Nephron progenitor cell (in vitro differentiated cells): ENCODE measurements at regions not wholly inside any gene's neighbourhood (a gene's known extent, or its start where the extent isn't known, plus 50 kb on each side); places are given as distances from the start of the nearest gene placed in this dataset.

Experiments
- DNase-seq: peaks from one replicate; pipeline ENCODE4 v3.0.0; 2021
- H3K27ac Mint-ChIP-seq: 2 replicates; pipeline ENCODE4 v1.8.0; 2021; ENCODE audit warnings: mild to moderate bottlenecking, moderate library complexity, mixed read lengths
- H3K27me3 Mint-ChIP-seq: 2 replicates; pipeline ENCODE4 v1.8.0; 2021; ENCODE audit warnings: mild to moderate bottlenecking, low read depth, mixed read lengths; ENCODE audit not compliant: poor library complexity
- H3K36me3 Mint-ChIP-seq: 2 replicates; pipeline ENCODE4 v1.8.0; 2021; ENCODE audit warnings: low read depth, mixed read lengths
- H3K4me1 Mint-ChIP-seq: 2 replicates; pipeline ENCODE4 v1.8.0; 2021; ENCODE audit warnings: mixed read lengths
- H3K4me3 Mint-ChIP-seq: 2 replicates; pipeline ENCODE4 v1.8.0; 2021; ENCODE audit warnings: mild to moderate bottlenecking, moderate library complexity, mixed read lengths
- H3K9me3 Mint-ChIP-seq: 2 replicates; pipeline ENCODE4 v1.8.0; 2021; ENCODE audit warnings: mild to moderate bottlenecking, moderate library complexity, mixed read lengths
- CTCF ChIP-seq: fragments of 200-600 bp; sonication (generic); IDR thresholded peaks from 2 replicates; pipeline ENCODE4 v1.5.0; 2021; ENCODE audit warnings: antibody characterized with exemption

DNA sequence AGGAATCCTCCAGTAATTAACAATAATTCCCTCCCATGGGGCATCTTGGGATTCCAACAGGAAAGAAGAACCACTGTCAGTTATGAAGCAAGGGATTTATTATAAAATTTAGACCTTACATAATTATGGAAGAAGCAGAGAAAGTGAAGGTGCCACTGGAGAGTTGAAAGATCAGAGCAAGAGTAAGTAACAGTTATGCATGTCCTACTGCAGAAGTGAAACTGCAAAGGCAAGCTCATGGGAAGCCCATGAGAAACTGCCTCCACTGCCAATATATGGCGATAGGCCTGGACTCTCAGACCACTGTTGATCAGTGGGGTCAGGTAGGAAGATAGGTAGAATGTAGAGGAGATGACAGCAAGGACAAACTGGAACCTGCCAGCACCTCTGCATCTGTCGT is 123.6 kb upstream of the ZNF648 start:
- no peaks in the 10 kb centered on the region for H3K9me3 Mint-ChIP-seq
- H3K27ac Mint-ChIP-seq, result no peak overlapping the region
- H3K36me3 Mint-ChIP-seq, result no peaks in the 10 kb centered on the region
- no peak for TF ChIP-seq CTCF
- H3K4me1 Mint-ChIP-seq, result peaks cover 22% of the 10 kb centered on the region
- H3K27me3 Mint-ChIP-seq, result peaks cover 7% of the 10 kb centered on the region
- no peak overlapping the region for H3K4me3 Mint-ChIP-seq
- no peak for DNase-seq

- no peaks in the 10 kb centered on the region for H3K9me3 Mint-ChIP-seq
- H3K4me1 Mint-ChIP-seq, result peaks cover 14% of the 10 kb centered on the region
- no peak overlapping the region for H3K4me3 Mint-ChIP-seq
- no peaks in the 10 kb centered on the region for H3K36me3 Mint-ChIP-seq
- no peak for TF ChIP-seq CTCF
- DNase-seq, result no peak
- no peak overlapping the region for H3K27ac Mint-ChIP-seq
- H3K27me3 Mint-ChIP-seq, result peaks cover 7% of the 10 kb centered on the region
These were observed 122.1 kb upstream of the ZNF648 start for GRCh38 chr1:182183606-182184005.

- Mint-ChIP-seq H3K27me3 (peaks cover 3% of the 10 kb centered on the region), H3K4me1 (peaks cover 14% of the 10 kb centered on the region), H3K27ac (no peak overlapping the region), H3K36me3 (no peaks in the 10 kb centered on the region), H3K9me3 (no peaks in the 10 kb centered on the region), H3K4me3 (no peak overlapping the region)
- no peak for TF ChIP-seq CTCF
- DNase-seq, result no peak
These were observed 120.8 kb upstream of the ZNF648 start for GRCh38 chr1:182182311-182182710.

DNA sequence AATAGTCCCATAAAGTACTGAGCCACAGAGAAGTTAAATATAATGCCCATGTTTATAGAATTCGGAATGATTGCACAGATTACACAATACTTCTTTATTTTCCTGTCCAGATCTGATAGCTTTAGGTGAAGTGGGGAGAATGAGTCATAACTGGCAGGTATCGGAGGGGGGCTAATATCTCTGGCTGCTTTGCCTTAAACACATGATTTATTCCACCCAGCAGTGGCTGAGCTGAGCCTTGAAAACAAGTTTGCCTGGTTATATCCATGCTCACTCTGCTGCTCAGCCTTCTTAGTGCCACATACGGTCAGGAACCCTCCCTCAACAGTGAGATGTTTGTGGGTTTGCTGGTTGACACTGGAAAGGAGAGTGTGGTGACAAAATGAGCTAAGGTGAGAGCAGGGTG is 119.7 kb upstream of the ZNF648 start:
- no peak for TF ChIP-seq CTCF
- peaks cover 6% of the 10 kb centered on the region for H3K4me1 Mint-ChIP-seq
- no peaks in the 10 kb centered on the region for H3K9me3 Mint-ChIP-seq
- no peak for DNase-seq
- H3K4me3 Mint-ChIP-seq, result no peak overlapping the region
- H3K27ac Mint-ChIP-seq, result no peak overlapping the region
- no peaks in the 10 kb centered on the region for H3K36me3 Mint-ChIP-seq
- H3K27me3 Mint-ChIP-seq, result peaks cover 3% of the 10 kb centered on the region

GRCh38 chr1:182175361-182175931 is 113.9 kb upstream of the ZNF648 start:
- Mint-ChIP-seq H3K36me3 (no peaks in the 10 kb centered on the region), H3K4me1 (peaks cover 23% of the 10 kb centered on the region), H3K27me3 (no peaks in the 10 kb centered on the region), H3K27ac (no peak overlapping the region), H3K4me3 (no peak overlapping the region), H3K9me3 (no peaks in the 10 kb centered on the region)
- no peak for TF ChIP-seq CTCF
- no peak for DNase-seq

DNA sequence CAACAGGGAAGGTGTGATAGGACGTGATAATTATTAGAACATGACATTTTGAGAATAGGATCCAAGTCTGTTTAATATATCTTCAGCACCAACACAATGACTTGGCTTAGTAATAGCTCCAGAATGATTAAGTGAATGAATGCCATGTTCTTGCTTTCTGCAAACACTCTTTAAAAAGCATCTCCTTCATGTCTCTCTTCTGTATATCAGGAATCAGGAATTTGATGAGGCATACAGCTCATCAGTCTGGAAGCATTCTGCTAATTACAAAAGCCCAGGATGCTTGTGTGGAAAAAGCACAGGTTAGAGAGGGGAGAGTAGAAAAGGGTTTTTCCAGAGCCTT is 113.0 kb upstream of the ZNF648 start:
- Mint-ChIP-seq H3K36me3 (no peaks in the 10 kb centered on the region), H3K27ac (no peak overlapping the region), H3K27me3 (no peaks in the 10 kb centered on the region), H3K4me3 (no peak overlapping the region), H3K4me1 (peaks cover 23% of the 10 kb centered on the region), H3K9me3 (no peaks in the 10 kb centered on the region)
- no peak for TF ChIP-seq CTCF
- DNase-seq, result no peak
